ENCODE measurements at regions not wholly inside any gene's neighbourhood (a gene's known extent, or its start where the extent isn't known, plus 50 kb on each side); places are given as distances from the start of the nearest gene placed in this dataset.

DNA sequence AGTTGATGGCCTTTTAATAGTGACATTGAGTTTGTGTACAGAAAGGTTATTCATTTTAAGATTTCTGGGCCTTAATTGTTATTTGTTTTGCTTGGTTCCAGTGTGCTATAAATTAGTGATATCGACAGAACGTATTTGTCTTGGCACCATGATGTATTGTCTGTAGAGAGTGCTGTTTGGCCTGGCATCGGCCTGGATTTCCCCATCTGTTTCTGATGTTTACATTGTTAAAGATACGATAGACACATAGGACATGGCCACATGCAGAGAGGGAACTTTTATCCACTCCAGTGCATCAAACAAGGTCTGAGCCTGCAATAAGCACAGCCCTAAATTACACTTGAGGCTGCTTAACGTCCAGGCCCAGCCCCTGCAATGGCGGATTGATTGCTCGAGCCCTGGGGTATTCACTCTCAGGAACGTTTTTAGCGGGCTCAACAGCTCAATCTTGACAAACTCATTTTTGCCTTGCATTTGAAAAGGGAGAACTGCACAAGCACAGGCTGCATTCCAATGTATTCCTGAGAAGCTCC is 144.7 kb downstream of the SLC4A3 start:
- no peak for DNase-seq

- DNase-seq, result no peak
Measured at GRCh38 chr2:219772697-219773096, 145.3 kb downstream of the SLC4A3 start.

GRCh38 chr2:219775506-219775905 is 148.1 kb downstream of the SLC4A3 start:
- no peak for DNase-seq

DNA sequence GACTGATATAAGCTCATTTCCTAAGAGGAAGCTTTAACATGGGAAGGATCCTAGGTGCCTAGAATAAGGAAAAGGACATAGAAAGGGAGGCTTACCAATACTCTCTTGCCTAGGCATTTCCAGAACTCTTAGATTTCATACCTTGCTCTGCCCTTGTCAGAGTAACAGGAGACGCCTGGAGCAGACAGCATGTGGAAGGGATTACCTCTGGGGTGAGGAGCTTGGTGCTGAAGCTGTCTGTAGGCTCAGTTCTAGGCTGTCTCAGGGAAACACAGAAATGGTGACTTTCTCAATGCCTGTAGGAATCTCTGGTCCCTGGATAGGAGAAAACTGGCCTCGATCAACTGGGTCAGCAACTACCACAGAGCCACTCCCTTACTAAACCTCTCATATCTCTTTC is 150.0 kb downstream of the SLC4A3 start:
- DNase-seq, result no peak

DNA sequence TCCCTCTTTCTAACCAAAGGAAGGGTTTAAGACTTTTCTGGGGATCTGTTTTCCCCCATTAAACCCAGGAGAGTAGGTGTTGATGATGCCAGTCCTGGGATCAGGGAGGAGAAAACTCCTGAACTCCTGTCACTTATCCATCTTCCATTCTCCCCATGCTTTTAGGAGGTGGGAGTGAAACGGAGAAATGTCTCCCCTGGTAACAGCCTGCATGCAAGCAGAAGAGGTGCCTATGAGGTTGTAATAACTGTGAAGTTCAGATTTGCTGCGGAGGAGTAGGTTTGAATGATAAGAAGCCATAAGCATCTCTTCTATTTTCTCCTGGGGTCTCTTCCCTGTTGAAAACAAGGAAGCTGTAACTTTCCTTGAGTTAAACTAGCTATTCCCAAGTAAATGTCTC is 150.8 kb downstream of the SLC4A3 start:
- DNase-seq, result no peak

DNA sequence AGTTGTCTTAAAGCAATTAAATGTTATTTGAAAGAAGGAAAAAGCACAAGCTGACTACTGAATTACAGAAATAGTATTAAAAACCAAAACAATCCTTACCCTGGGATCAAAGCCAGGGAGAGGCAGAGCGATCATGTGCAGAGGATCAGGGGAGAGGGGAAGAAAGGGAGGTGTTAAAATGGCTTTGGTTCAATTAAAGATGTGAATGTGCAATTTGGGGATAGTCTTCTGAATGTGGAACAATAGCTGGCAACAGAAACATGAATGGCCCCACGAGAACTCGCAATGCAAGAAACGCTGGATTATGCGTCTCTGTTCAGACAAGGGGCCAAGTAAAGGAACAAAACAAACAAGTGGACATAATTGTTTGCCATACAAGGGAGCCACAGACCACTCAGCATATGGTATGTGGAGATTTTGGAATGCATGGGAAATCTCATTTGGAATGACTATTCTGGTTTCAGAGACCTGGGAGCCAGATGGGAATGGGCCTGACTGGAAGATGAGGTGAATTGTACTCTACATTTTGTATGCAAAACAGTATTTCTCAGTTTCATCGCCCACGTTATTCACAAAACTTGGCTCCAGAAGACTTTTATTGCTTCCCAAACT is 155.4 kb downstream of the SLC4A3 start:
- DNase-seq, result no peak

GRCh38 chr2:219783359-219783975 is 156.0 kb downstream of the SLC4A3 start:
- DNase-seq, result no peak

- DNase-seq, result no peak
Measured at GRCh38 chr2:219784178-219784577, 156.7 kb downstream of the SLC4A3 start.

GRCh38 chr2:219789476-219789875 is 162.0 kb downstream of the SLC4A3 start:
- DNase-seq, result no peak

GRCh38 chr2:219792446-219792845 is 165.0 kb downstream of the SLC4A3 start:
- no peak for DNase-seq

- no peak for DNase-seq
Measured at GRCh38 chr2:219798430-219798829, 171.0 kb downstream of the SLC4A3 start.

- no peak for DNase-seq
Measured at GRCh38 chr2:219803294-219803693, 175.9 kb downstream of the SLC4A3 start.

- no peak for DNase-seq
Measured at GRCh38 chr2:219810895-219811294, 183.5 kb downstream of the SLC4A3 start.

DNA sequence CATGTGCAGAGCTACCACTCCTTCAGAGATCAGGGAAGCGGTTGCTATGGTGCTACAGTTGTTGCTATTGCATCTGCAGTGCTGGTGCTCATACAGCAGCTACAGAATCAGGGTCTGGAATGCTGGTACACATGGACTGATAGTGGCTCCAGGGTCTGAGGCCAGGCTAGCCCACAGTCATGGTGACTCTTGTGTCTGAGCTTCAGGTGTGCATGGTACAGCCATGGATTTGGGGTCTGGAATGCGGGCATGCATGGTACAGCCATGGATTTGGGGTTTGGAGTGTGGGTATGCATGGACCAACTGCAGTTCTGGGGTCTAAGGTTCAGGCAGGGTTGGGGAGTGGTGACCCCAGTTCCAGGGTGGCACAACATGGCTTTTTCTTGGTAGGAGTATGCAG is 185.2 kb downstream of the SLC4A3 start:
- no peak for DNase-seq

GRCh38 chr2:219820767-219821166 is 193.3 kb downstream of the SLC4A3 start:
- no peak for DNase-seq

DNA sequence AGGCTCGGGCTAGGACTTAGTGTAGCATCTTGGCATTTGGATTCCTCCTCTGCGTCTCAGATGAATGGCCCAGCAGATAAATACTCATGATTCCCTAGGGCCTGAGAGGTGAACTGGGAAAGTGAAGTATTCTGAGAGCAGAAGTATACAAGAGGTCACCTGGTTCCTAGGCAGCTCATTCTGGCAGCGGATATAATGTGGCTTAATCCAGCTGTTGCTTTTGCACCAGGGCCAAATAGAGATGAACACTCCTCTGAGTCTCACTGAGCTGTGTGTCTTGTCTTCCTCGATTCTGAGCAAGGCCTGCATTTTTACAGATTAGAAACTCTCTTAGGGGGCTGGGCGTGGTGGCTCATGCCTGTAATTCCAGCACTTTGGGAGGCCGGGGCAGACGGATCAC is 196.1 kb downstream of the SLC4A3 start:
- DNase-seq, result no peak

DNA sequence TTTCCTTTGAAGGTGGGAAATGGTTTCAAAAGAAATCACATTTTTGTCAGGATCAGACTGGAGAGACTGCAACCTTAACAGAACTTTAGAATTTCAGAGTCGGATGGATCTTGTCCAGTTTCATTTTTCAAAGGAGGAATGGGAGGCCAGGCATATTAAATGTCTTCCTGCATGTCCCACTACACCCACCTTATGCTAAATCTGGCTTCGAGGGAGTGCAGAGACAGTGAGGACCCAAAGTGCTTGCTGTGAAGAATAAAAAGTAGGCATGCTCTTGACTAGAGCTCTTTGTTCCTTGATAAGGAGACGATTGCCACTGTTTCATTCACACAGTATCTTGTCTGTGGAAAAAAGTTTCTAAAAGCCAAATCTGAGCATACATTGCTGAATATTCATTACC is 197.6 kb downstream of the SLC4A3 start:
- no peak for DNase-seq

DNA sequence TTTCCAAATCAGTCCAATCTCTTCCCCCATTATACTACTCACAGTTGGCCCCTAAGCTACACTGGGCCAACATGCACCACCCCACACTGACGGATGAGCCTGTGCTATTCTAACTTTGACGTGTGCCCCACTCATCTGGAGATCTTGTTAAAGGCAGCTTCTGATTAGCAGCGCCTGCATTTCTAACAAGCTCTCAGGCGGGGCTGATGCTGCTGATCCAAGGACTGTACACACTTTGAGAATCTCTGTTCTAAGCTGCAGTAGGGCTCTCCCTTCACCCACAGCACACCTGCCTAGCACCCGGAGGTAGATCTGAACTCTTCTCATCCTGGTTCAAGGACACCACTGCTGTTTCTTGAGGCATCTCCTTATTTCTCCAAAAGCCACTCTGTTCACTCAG is 200.7 kb downstream of the SLC4A3 start:
- DNase-seq, result no peak

GRCh38 chr2:219829667-219830352 is 202.4 kb downstream of the SLC4A3 start:
- no peak for DNase-seq

DNA sequence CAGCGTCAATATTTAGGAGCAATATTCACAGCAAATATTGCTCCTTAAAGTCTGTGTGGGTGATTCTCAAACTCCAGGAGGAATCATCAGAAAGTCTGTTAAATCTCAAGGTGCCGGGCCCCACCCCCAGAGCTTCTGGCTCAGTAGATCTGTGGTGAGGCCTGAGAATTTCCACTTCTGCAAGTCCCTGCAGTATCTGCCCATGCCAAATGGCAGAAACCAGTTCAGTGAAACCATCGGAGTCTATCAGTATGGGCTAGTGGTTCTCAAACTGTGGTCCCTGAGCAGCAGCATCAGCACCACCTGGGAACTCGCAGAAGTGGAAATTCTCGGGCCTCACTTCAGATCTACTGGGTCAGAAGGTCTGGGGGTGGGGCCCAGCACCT is 202.9 kb downstream of the SLC4A3 start:
- no peak for DNase-seq

DNA sequence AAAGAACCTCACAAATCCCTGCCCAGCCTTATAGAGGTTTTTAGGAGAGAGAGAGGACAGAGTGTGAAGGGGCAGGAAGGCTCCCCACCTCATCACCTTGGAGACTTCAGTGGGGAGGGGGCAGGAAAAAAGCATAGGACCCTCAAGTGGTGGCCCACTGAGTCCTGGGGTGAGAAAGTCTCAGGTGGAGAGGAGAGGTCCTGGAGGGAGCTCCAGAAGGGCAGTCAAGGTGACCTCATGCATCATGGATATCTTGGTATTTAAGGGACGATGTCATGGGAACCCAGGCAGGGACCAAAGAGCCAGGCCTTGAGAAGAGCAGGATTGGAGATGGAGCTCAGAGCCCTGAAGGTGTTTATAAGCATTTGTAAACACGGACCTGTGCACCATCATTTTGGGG is 204.5 kb downstream of the SLC4A3 start:
- no peak for DNase-seq

DNA sequence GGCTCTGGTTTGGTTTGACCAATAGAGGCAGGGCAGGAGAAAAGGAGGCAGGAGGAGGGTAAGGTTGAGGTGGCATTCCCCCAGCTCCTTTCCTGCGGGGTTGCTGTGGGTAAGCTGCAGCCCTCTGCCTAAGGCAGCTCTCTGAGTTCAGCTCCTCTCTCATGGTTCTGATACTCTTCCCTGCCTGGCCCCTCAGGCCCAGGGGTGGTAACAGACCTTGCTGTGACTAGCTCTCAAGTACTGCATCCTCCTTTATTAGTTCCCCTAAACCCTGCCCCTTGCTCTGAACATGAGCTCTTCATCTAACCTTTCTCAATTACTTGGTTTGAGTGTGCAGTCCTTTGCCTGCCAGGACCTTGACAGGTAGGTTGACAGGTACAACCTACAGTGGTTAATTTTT is 205.5 kb downstream of the SLC4A3 start:
- DNase-seq, result no peak

- no peak for DNase-seq
Measured at GRCh38 chr2:219835493-219835892, 208.1 kb downstream of the SLC4A3 start.

- no peak for DNase-seq
Measured at GRCh38 chr2:219836647-219837177, 209.3 kb downstream of the SLC4A3 start.

Data from CD4-positive, alpha-beta T cell treated with Interleukin-17A for 1 hour (primary cell).